ENCODE measurements at regions not wholly inside any gene's neighbourhood (a gene's known extent, or its start where the extent isn't known, plus 50 kb on each side); places are given as distances from the start of the nearest gene placed in this dataset.
A peak's percentile ranks its signal among the peaks of the same experiment; 100 is the strongest.

- no peak for TF ChIP-seq CTCF (IDR thresholded peaks at IDR 0.05; ENCODE audit: low read depth, low read length)
- no peak for DNase-seq (ENCODE audit: low read depth in 2 of 2)
- H3K4me3 ChIP-seq (replicated peaks in 1 of 2; ENCODE audit: low read depth in 2 of 2, low read length in 2 of 2): no peak overlapping the region
These were observed 58.8 kb downstream of the SPRY1 start for GRCh38 chr4:123455360-123455759.

GRCh38 chr4:123462007-123462406 is 65.4 kb downstream of the SPRY1 start:
- peak in 1 of 2 donors; percentile 58 for DNase-seq (ENCODE audit: low read depth in 2 of 2)
- H3K4me3 ChIP-seq (replicated peaks in 1 of 2; ENCODE audit: low read depth in 2 of 2, low read length in 2 of 2): no peak overlapping the region
- TF ChIP-seq CTCF (IDR thresholded peaks at IDR 0.05; ENCODE audit: low read depth, low read length): no peak

GRCh38 chr4:123463869-123464268 is 67.3 kb downstream of the SPRY1 start:
- no peak for DNase-seq (ENCODE audit: low read depth in 2 of 2)
- no peak overlapping the region for H3K4me3 ChIP-seq (replicated peaks in 1 of 2; ENCODE audit: low read depth in 2 of 2, low read length in 2 of 2)
- TF ChIP-seq CTCF (IDR thresholded peaks at IDR 0.05; ENCODE audit: low read depth, low read length): no peak

GRCh38 chr4:123465416-123465815 is 68.8 kb downstream of the SPRY1 start:
- no peak for TF ChIP-seq CTCF (IDR thresholded peaks at IDR 0.05; ENCODE audit: low read depth, low read length)
- DNase-seq (ENCODE audit: low read depth in 2 of 2): no peak

GRCh38 chr4:123466080-123466785 is 69.6 kb downstream of the SPRY1 start:
- TF ChIP-seq CTCF (IDR thresholded peaks at IDR 0.05; ENCODE audit: low read depth, low read length): no peak
- no peak overlapping the region for H3K4me3 ChIP-seq (replicated peaks in 1 of 2; ENCODE audit: low read depth in 2 of 2, low read length in 2 of 2)
- no peak for DNase-seq (ENCODE audit: low read depth in 2 of 2)

More at GRCh38 chr4:123465416-123465815, 68.8 kb downstream of the SPRY1 start:
- H3K4me3 ChIP-seq (replicated peaks in 1 of 2; ENCODE audit: low read depth in 2 of 2, low read length in 2 of 2): no peak overlapping the region

- TF ChIP-seq CTCF (IDR thresholded peaks at IDR 0.05; ENCODE audit: low read depth, low read length): no peak
- no peak overlapping the region for H3K4me3 ChIP-seq (replicated peaks in 1 of 2; ENCODE audit: low read depth in 2 of 2, low read length in 2 of 2)
- no peak for DNase-seq (ENCODE audit: low read depth in 2 of 2)
These were observed 72.0 kb downstream of the SPRY1 start for GRCh38 chr4:123468479-123469031.
